Endothelial cell of umbilical vein (primary cell): ENCODE measurements at regions not wholly inside any gene's neighbourhood (a gene's known extent, or its start where the extent isn't known, plus 50 kb on each side); places are given as distances from the start of the nearest gene placed in this dataset.

ENCODE experiments used
- BruUV-seq: library from RNA; stranded (reverse); fragments of 400-500 nt; replicated peaks from 2 replicates; lab custom pipeline; 2021; lab: Mats Ljungman, UMichigan
- CTCF ChIA-PET: fragments of 300-600, 350-600 bp; sonication (Branson Sonifier 250); formaldehyde crosslinking; loops from one replicate; lab custom pipeline; 2021; ENCODE audit warnings: antibody characterized with exemption, inconsistent platforms; lab: Charles Lee
- POLR2A ChIA-PET: fragments of 300-600, 350-600 bp; sonication (Branson Sonifier 250); formaldehyde crosslinking; loops from one replicate; lab custom pipeline; 2021; ENCODE audit warnings: antibody characterized with exemption, inconsistent platforms; lab: Charles Lee
- DNase-seq: peaks from one replicate; pipeline ENCODE4 v3.0.0-alpha.2; 2011; ENCODE audit warnings: low read depth, low spot score
- FAIRE-seq: peaks from 2 replicates; lab custom pipeline; 2011; peaks lifted over from hg19 to GRCh38; lab: Jason Lieb, UNC
- H2AFZ ChIP-seq: 2 replicates; pipeline ENCODE4 v1.6.0; 2012; ENCODE audit warnings: low read depth, low read length, control low read depth, inconsistent platforms
- H3K27ac ChIP-seq: 2 replicates; pipeline ENCODE4 v1.5.1; 2011; ENCODE audit warnings: low read depth, mild to moderate bottlenecking, control low read depth, low read length, moderate library complexity; ENCODE audit not compliant: insufficient read depth
- H3K27me3 ChIP-seq, 2 experiments: 2 replicates each; pipeline versions ENCODE4 v1.6.0 to v1.6.1; 2011; ENCODE audit warnings: low read length in 2 of 2, mixed read lengths in 1 of 2; ENCODE audit not compliant: control insufficient read depth in 2 of 2, insufficient read depth in 2 of 2
- H3K36me3 ChIP-seq, 2 experiments: 2 replicates in 1 of 2; 3 replicates in 1 of 2; pipeline ENCODE4 v1.5.1; 2011; ENCODE audit warnings: low read length in 2 of 2, mild to moderate bottlenecking in 1 of 2, moderate library complexity in 1 of 2; ENCODE audit not compliant: control insufficient read depth in 2 of 2, insufficient read depth in 2 of 2; ENCODE audit errors: extremely low read depth in 1 of 2
- H3K4me1 ChIP-seq: 3 replicates; pipeline ENCODE4 v1.5.1; 2011; ENCODE audit warnings: mild to moderate bottlenecking, low read length; ENCODE audit not compliant: control insufficient read depth, insufficient read depth; ENCODE audit errors: extremely low read depth
- H3K4me2 ChIP-seq: 2 replicates; pipeline ENCODE4 v1.6.1; 2011; ENCODE audit warnings: low read length, control low read depth, mixed read lengths; ENCODE audit not compliant: insufficient read depth
- H3K4me3 ChIP-seq, 3 experiments: fragments of 200-600 bp in 1 of 3; sonication (generic), shearing (Covaris generic) in 1 of 3; replicated peaks in 1 of 3; 2 replicates each; pipeline ENCODE4 v1.5.1; 2011 to 2016; ENCODE audit warnings: control low read depth in 3 of 3, low read length in 3 of 3, mild to moderate bottlenecking in 2 of 3, inconsistent platforms in 1 of 3, low read depth in 1 of 3, moderate library complexity in 1 of 3; ENCODE audit not compliant: insufficient read depth in 1 of 3
- H3K79me2 ChIP-seq: 2 replicates; pipeline ENCODE4 v1.6.0; 2012; ENCODE audit warnings: low read length, inconsistent platforms; ENCODE audit not compliant: control insufficient read depth, insufficient read depth
- H3K9ac ChIP-seq: replicated peaks from 2 replicates; pipeline ENCODE3; 2011; ENCODE audit warnings: low read length, control low read depth; ENCODE audit not compliant: insufficient read depth; ENCODE audit errors: extremely low read depth
- H3K9me1 ChIP-seq: replicated peaks from 3 replicates; pipeline ENCODE4 v1.6.0; 2011; ENCODE audit warnings: mild to moderate bottlenecking, low read length; ENCODE audit not compliant: control insufficient read depth, insufficient read depth; ENCODE audit errors: extremely low read depth
- H3K9me3 ChIP-seq: replicated peaks from 2 replicates; pipeline ENCODE4 v1.5.1; 2012; ENCODE audit warnings: low read length, inconsistent platforms; ENCODE audit not compliant: control insufficient read depth, insufficient read depth
- H4K20me1 ChIP-seq: replicated peaks from 2 replicates; pipeline ENCODE3; 2011; ENCODE audit warnings: mild to moderate bottlenecking, low read length; ENCODE audit not compliant: control insufficient read depth, insufficient read depth; ENCODE audit errors: extremely low read depth
- GATA2 ChIP-seq: IDR thresholded peaks from 2 replicates; pipeline ENCODE4 v1.7.0; 2011; ENCODE audit warnings: low read depth, mild to moderate bottlenecking, moderate library complexity, mixed read lengths, low read length; ENCODE audit not compliant: insufficient read length, insufficient read depth
- JUN ChIP-seq: IDR thresholded peaks from 2 replicates; pipeline ENCODE4 v1.6.1; 2011; ENCODE audit warnings: borderline replicate concordance, low read depth; ENCODE audit not compliant: insufficient read length, insufficient read depth
- MYC ChIP-seq: IDR thresholded peaks from one replicate; pipeline ENCODE4 v1.6.1; 2011; ENCODE audit warnings: mild to moderate bottlenecking, low read depth, low read length
- POLR2A ChIP-seq: IDR thresholded peaks from 2 replicates; pipeline ENCODE4 v1.6.1; 2012; ENCODE audit warnings: low read depth, mild to moderate bottlenecking, control low read depth, low read length
- POLR2AphosphoS5 ChIP-seq: IDR thresholded peaks from 2 replicates; pipeline ENCODE4 v1.6.1; 2012; ENCODE audit warnings: low read depth, mild to moderate bottlenecking, control low read depth, low read length, moderate library complexity; ENCODE audit not compliant: insufficient read depth
- dilution Hi-C: fragments of 300-500 bp; cut with MboI; formaldehyde crosslinking; loops from one replicate; pipeline ENCODE4 v1.15.0; 2019; ENCODE audit warnings: low sequenced_read_pairs; ENCODE audit not compliant: extremely low pct_ligation_motif_present
- intact Hi-C: fragments of 100-400 bp; cut with micrococcal nuclease; formaldehyde crosslinking; loops from one replicate; pipeline ENCODE4 v1.10.0; 2022
- TF ChIP-seq, protein P1 (sequence below): IDR thresholded peaks from 2 replicates; pipeline ENCODE4 v1.6.1; 2011; ENCODE audit not compliant: insufficient read depth, insufficient read length

DNA sequence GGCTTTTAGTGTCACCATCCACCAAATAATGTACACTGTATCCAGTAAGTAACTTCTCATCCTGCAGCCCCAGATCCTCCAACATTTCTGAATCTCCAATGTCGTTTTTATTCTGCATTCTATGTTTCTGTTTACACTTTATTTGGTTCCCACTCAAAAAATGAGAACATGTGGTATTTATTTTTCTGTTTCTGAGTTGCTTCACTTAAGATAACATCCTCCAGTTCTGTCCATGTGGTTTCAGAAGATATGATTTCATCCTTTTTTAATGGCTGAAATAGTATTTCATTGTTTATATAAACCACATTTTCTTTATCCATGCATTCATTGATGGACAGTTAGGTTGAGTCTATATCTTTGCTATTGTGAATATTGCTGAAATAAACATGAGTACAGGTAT, 677.3 kb upstream of the FTMT start:
- no peak overlapping the region for H3K27ac ChIP-seq
- no peak overlapping the region for H3K4me2 ChIP-seq
- BruUV-seq = no TSS peak
- H3K9me3 ChIP-seq = no peaks in the 10 kb centered on the region
- no peaks in the 10 kb centered on the region for H4K20me1 ChIP-seq
- H3K27me3 ChIP-seq = no peaks in the 10 kb centered on the region
- H2AFZ ChIP-seq = no peak overlapping the region
- intact Hi-C loops (no loop called here), dilution Hi-C loops (no loop called here)
- CTCF ChIA-PET = no interaction called here
- no peak overlapping the region for H3K9ac ChIP-seq
- FAIRE-seq (no peak), DNase-seq (no peak)
- no peaks in the 10 kb centered on the region for H3K79me2 ChIP-seq
- H3K36me3 ChIP-seq = no peaks in the 10 kb centered on the region
- H3K4me3 ChIP-seq = no peak overlapping the region
- no peaks in the 10 kb centered on the region for H3K4me1 ChIP-seq
- TF ChIP-seq GATA2 = no peak
- POLR2A ChIA-PET = no interaction called here
- no peaks in the 10 kb centered on the region for H3K9me1 ChIP-seq

DNA sequence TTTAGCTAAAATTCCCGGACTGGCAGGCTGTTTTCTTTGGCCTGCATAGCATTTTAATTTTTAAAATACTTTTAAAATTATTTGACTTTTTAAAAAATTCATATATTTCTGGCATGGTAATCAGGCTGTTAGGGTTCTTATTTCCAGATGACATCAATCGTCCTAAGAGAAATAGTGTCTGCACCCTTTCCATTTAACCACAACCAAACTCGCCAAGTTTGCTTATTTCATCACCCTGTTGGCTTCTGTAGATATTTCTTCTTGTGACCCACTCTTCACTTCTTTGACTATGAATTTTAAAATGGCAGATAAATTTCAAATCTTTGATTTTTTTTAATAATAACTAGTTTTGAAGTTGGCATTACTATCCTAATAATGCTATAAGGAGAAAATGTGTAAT, 675.7 kb upstream of the FTMT start:
- Histone ChIP-seq H3K36me3 (no peaks in the 10 kb centered on the region), H3K79me2 (no peaks in the 10 kb centered on the region), H3K4me2 (no peak overlapping the region), H3K9ac (no peak overlapping the region), H3K9me1 (no peaks in the 10 kb centered on the region), H3K9me3 (no peaks in the 10 kb centered on the region), H3K27ac (no peak overlapping the region), H3K27me3 (no peaks in the 10 kb centered on the region), H4K20me1 (no peaks in the 10 kb centered on the region), H2AFZ (no peak overlapping the region), H3K4me3 (no peak overlapping the region), H3K4me1 (no peaks in the 10 kb centered on the region)
- FAIRE-seq (no peak), DNase-seq (no peak)
- ChIA-PET POLR2A (no interaction called here), CTCF (interaction anchor here (0.9 to 1.0 kb wide), 3 partner anchors 13 to 16 kb away, joined by 3 to 4 read pairs (median 3); no protein-coding TSS in a partner anchor)
- dilution Hi-C loops = no loop called here
- intact Hi-C loops = no loop called here
- TF ChIP-seq MYC = no peak
- TF ChIP-seq POLR2A = no peak
- TF ChIP-seq, protein P1, sequence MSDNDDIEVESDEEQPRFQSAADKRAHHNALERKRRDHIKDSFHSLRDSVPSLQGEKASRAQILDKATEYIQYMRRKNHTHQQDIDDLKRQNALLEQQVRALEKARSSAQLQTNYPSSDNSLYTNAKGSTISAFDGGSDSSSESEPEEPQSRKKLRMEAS = no peak
- no peak for TF ChIP-seq JUN
- no peak for TF ChIP-seq POLR2AphosphoS5
- TF ChIP-seq GATA2 = no peak
- no TSS peak for BruUV-seq
